Esophagus muscularis mucosa (tissue), 3 donors: ENCODE measurements at regions not wholly inside any gene's neighbourhood (a gene's known extent, or its start where the extent isn't known, plus 50 kb on each side); places are given as distances from the start of the nearest gene placed in this dataset.

Experiments
- CTCF ChIP-seq, 3 experiments: fragments of 200-600 bp in 2 of 3; fragments of 450-650 bp in 1 of 3; sonication (generic) in 2 of 3; IDR thresholded peaks; one replicate each; pipeline ENCODE4 v1.5.1; 2017 to 2019; ENCODE audit warnings: antibody characterized with exemption in 3 of 3, mild to moderate bottlenecking in 2 of 3, moderate library complexity in 1 of 3
- POLR2A ChIP-seq: fragments of 450-650 bp; IDR thresholded peaks from one replicate; pipeline ENCODE4 v1.6.1; 2017; ENCODE audit warnings: antibody characterized with exemption, moderate library complexity, mild to moderate bottlenecking, low read depth

GRCh38 chr3:90044084-90044816 is 936.8 kb downstream of the EPHA3 start:
- TF ChIP-seq CTCF (IDR thresholded peaks at IDR 0.05) (no peak), POLR2A (no peak)
